CD4-positive, alpha-beta T cell treated with Interleukin-4 for 1 hour (primary cell): ENCODE measurements at regions not wholly inside any gene's neighbourhood (a gene's known extent, or its start where the extent isn't known, plus 50 kb on each side); places are given as distances from the start of the nearest gene placed in this dataset.
A peak's percentile ranks its signal among the peaks of the same experiment; 100 is the strongest.

Experiments
- DNase-seq, 2 donors: peaks; one replicate each; pipeline ENCODE4 v3.0.0-alpha.2; 2020 to 2022

DNA sequence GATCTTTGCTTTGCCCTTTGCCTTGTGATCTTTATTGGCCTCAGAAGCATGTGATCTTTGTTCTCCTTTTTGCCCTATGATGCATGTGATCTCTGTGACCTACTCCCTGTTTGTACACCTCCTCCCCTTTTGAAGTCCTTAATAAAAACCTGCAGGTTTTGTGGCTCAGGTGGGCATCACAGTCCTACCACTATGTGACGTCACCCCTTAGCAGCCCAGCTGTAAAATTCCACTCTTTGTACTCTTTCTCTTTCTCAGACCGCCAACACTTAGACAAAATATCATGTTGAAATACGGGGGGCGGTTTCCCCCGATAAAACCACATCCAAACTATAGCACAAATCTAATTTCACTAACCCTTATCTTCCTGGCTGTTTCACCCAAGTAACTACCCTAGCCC lies 76.7 kb upstream of the RAPGEF4 start:
- DNase-seq: no peak

- DNase-seq: no peak
Measured at GRCh38 chr2:172662099-172662498, 73.5 kb upstream of the RAPGEF4 start.

GRCh38 chr2:172664766-172665165 lies 70.9 kb upstream of the RAPGEF4 start:
- DNase-seq: no peak

GRCh38 chr2:172667581-172668325 lies 67.9 kb upstream of the RAPGEF4 start:
- no peak for DNase-seq

DNA sequence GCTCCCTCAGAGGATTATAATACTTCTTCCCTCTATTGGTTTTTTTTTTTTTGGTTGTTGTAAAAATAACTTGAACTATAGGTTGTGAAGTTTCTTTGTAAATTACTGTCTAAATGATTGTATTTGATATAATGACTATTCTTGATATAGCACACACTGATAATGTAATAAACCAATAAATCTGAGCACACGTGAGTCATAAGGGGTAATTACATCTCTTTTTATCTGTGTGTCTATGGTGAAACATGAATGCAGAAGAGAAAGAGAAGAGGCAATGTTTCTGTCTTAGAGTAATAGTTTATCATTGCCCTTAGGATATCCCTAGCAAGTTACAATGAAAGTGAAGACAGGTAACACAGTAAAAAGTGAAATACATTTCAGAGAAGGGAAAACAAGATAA lies 64.1 kb upstream of the RAPGEF4 start:
- DNase-seq: no peak

- DNase-seq: no peak
Measured at GRCh38 chr2:172672114-172672513, 63.5 kb upstream of the RAPGEF4 start.

DNA sequence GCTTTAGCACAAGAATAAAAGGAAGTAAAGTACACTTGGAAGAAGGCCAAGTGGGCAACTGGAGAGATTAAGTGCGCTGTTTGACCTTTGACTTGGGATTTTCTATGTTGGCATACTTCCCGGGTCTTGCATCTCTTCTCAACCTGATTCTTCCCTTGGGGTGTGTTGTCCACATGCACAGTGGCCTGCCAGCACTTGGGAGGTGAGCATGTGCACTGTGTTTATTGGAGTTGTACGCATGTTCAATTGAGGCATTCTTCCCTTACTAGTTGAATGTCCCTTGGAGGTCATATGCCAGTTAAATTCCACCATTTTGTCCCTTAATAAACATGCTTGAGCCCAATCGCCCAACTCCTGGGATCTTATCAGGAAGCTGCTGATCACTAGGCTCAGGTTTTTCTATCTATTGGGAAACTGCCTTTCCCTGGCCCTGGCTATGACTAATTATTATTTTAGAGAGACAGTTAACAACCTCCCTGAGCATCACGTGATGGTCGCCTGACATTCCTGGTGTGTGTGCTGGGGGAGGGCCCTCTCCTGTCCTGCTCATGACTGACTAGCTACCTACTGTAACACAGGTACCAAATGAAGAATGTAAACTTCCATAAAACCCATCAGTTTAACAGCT lies 62.5 kb upstream of the RAPGEF4 start:
- no peak for DNase-seq

- DNase-seq: peak in 1 of 2 donors; percentile 30
Measured at GRCh38 chr2:172674034-172674967, 61.3 kb upstream of the RAPGEF4 start.

GRCh38 chr2:172674968-172675303 lies 60.7 kb upstream of the RAPGEF4 start:
- no peak for DNase-seq

DNA sequence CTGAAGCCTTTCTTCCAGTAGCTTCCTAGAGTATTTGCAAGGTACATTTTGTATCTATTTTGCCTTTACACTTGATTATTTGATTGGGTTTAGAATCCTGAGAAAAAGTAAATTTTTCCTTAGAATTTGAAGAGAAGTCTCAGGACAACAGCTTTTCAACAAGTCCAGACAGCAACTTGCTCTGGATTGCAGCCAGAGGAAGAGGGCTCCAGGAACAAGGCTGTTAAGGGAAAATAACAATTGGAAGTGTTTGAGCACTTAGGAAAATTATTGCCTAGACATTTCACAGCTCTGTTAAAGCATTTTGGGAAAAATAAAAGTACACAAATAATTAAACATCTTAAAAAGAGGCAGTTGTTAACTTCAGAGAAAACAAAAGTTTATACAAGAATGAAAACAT lies 58.3 kb upstream of the RAPGEF4 start:
- DNase-seq: no peak

- DNase-seq: no peak
Measured at GRCh38 chr2:172680436-172681068, 55.1 kb upstream of the RAPGEF4 start.

DNA sequence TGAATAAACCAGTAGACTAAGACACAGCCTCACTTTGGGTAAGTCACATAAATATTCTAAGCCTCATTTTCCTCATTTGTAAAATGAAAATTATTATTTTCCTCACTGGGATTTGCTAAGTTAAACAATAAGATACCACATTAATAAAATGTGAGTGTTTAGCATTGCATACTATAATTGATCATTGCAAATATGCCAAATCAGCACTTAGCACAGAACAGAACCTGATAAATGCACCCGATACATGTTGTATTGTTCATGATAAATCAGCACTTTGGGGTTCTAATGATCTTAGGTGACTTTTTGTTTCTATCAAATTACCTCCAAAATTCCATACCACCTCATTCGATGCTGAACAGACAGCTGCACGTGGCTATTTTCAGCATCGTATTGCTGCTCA lies 50.2 kb upstream of the RAPGEF4 start:
- DNase-seq: no peak
